Naive B cell (primary cell): ENCODE measurements at regions not wholly inside any gene's neighbourhood (a gene's known extent, or its start where the extent isn't known, plus 50 kb on each side); places are given as distances from the start of the nearest gene placed in this dataset.

Experiments used
- ATAC-seq, 2 donors: fragments of 150-1000 bp; cut with Tn5 transposase; 2 replicates each; pipeline ENCODE4 v1.10.0; 2021; ENCODE audit warnings: low read depth in 2 of 2, mild to moderate bottlenecking in 2 of 2, moderate library complexity in 2 of 2
- DNase-seq: peaks from one replicate; pipeline ENCODE4 v3.0.0; 2022
- H3K27ac Mint-ChIP-seq, 6 donors: one replicate each; pipeline ENCODE4 v1.8.0; 2020 to 2022; ENCODE audit warnings: mild to moderate bottlenecking in 6 of 6, mixed read lengths in 6 of 6, moderate library complexity in 5 of 6, inconsistent platforms in 2 of 6
- H3K27me3 Mint-ChIP-seq, 3 donors: one replicate each; pipeline ENCODE4 v1.8.0; 2021 to 2022; ENCODE audit warnings: mixed read lengths in 3 of 3, mild to moderate bottlenecking in 1 of 3
- H3K36me3 Mint-ChIP-seq, 2 donors: one replicate each; pipeline ENCODE4 v1.8.0; 2020 to 2022; ENCODE audit warnings: mixed read lengths in 2 of 2, inconsistent platforms in 1 of 2, mild to moderate bottlenecking in 1 of 2
- H3K4me1 Mint-ChIP-seq, 3 donors: one replicate each; pipeline ENCODE4 v1.8.0; 2020 to 2022; ENCODE audit warnings: mixed read lengths in 3 of 3, inconsistent platforms in 1 of 3, mild to moderate bottlenecking in 1 of 3, moderate library complexity in 1 of 3
- H3K4me3 Mint-ChIP-seq, 8 donors: one replicate each; pipeline ENCODE4 v1.8.0; 2020 to 2022; ENCODE audit warnings: mild to moderate bottlenecking in 8 of 8, mixed read lengths in 8 of 8, moderate library complexity in 8 of 8, inconsistent platforms in 2 of 8
- H3K9me3 Mint-ChIP-seq, 7 donors: one replicate each; pipeline ENCODE4 v1.8.0; 2020 to 2022; ENCODE audit warnings: mixed read lengths in 7 of 7, mild to moderate bottlenecking in 5 of 7, inconsistent platforms in 2 of 7, moderate library complexity in 1 of 7

- Mint-ChIP-seq H3K27me3 (no peaks in the 10 kb centered on the region), H3K27ac (peak overlapping the region in 1 of 6 donors; percentile 81), H3K4me1 (peaks cover 14 to 20% (median 15%) of the 10 kb centered on the region in 3 donors), H3K9me3 (peaks cover 0 to 2% (median 0%) of the 10 kb centered on the region in 7 donors), H3K36me3 (no peaks in the 10 kb centered on the region), H3K4me3 (no peak overlapping the region)
- DNase-seq (no peak), ATAC-seq (no peak)
Measured at GRCh38 chr9:99505936-99506335, 283.9 kb downstream of the SEC61B start.

GRCh38 chr9:99506747-99507348, 284.8 kb downstream of the SEC61B start:
- H3K4me3 Mint-ChIP-seq, result no peak overlapping the region
- ATAC-seq (no peak), DNase-seq (no peak)
- no peaks in the 10 kb centered on the region for H3K27me3 Mint-ChIP-seq
- no peaks in the 10 kb centered on the region for H3K36me3 Mint-ChIP-seq
- peaks cover 16 to 26% (median 17%) of the 10 kb centered on the region in 3 donors for H3K4me1 Mint-ChIP-seq
- H3K27ac Mint-ChIP-seq, result no peak overlapping the region
- H3K9me3 Mint-ChIP-seq, result peaks cover 0 to 2% (median 0%) of the 10 kb centered on the region in 7 donors

GRCh38 chr9:99509065-99509745, 287.1 kb downstream of the SEC61B start:
- H3K4me1 Mint-ChIP-seq, result peaks cover 29 to 41% (median 33%) of the 10 kb centered on the region in 3 donors
- ATAC-seq (no peak), DNase-seq (no peak)
- H3K27me3 Mint-ChIP-seq, result no peaks in the 10 kb centered on the region
- peak overlapping the region in 2 of 6 donors; percentile 1 to 3 for H3K27ac Mint-ChIP-seq
- peak overlapping the region in 5 of 8 donors; percentile 12 to 79 (median 63) for H3K4me3 Mint-ChIP-seq
- peaks cover 0 to 1% (median 0%) of the 10 kb centered on the region in 7 donors for H3K9me3 Mint-ChIP-seq
- H3K36me3 Mint-ChIP-seq, result no peaks in the 10 kb centered on the region

GRCh38 chr9:99509900-99510535, 287.9 kb downstream of the SEC61B start:
- no peaks in the 10 kb centered on the region for H3K36me3 Mint-ChIP-seq
- peak; percentile 86 for ATAC-seq
- H3K4me3 Mint-ChIP-seq, result peak overlapping the region in 7 of 8 donors; percentile 37 to 84 (median 74)
- H3K4me1 Mint-ChIP-seq, result peaks cover 34 to 48% (median 41%) of the 10 kb centered on the region in 3 donors
- peak overlapping the region in 5 of 6 donors; percentile 17 to 84 (median 64) for H3K27ac Mint-ChIP-seq
- peak; percentile 50 for DNase-seq
- H3K27me3 Mint-ChIP-seq, result no peaks in the 10 kb centered on the region
- H3K9me3 Mint-ChIP-seq, result peaks cover 0 to 1% (median 0%) of the 10 kb centered on the region in 7 donors

- Mint-ChIP-seq H3K27me3 (no peaks in the 10 kb centered on the region), H3K27ac (peak overlapping the region in 4 of 6 donors; percentile 6 to 77 (median 45)), H3K4me3 (no peak overlapping the region), H3K4me1 (peaks cover 45 to 65% (median 59%) of the 10 kb centered on the region in 3 donors), H3K9me3 (peaks cover 0 to 1% (median 0%) of the 10 kb centered on the region in 7 donors), H3K36me3 (no peaks in the 10 kb centered on the region)
- DNase-seq (no peak), ATAC-seq (no peak)
Measured at GRCh38 chr9:99511723-99512122, 289.6 kb downstream of the SEC61B start.

GRCh38 chr9:99513441-99514112, 291.5 kb downstream of the SEC61B start:
- Mint-ChIP-seq H3K4me1 (peaks cover 53 to 80% (median 72%) of the 10 kb centered on the region in 3 donors), H3K36me3 (no peaks in the 10 kb centered on the region), H3K27ac (peak overlapping the region; percentile 59 to 93 (median 84)), H3K27me3 (no peaks in the 10 kb centered on the region), H3K4me3 (peak overlapping the region in 6 of 8 donors; percentile 37 to 81 (median 72)), H3K9me3 (peaks cover 0 to 1% (median 0%) of the 10 kb centered on the region in 7 donors)
- DNase-seq (peak; percentile 20), ATAC-seq (peak; percentile 34 to 44)

GRCh38 chr9:99515093-99515492, 293.0 kb downstream of the SEC61B start:
- H3K4me1 Mint-ChIP-seq, result peaks cover 43 to 68% (median 65%) of the 10 kb centered on the region in 3 donors
- H3K27me3 Mint-ChIP-seq, result no peaks in the 10 kb centered on the region
- peaks cover 0 to 1% (median 0%) of the 10 kb centered on the region in 7 donors for H3K9me3 Mint-ChIP-seq
- DNase-seq (no peak), ATAC-seq (peak; percentile 48 to 60)
- H3K4me3 Mint-ChIP-seq, result peak overlapping the region in 6 of 8 donors; percentile 37 to 73 (median 53)
- no peaks in the 10 kb centered on the region for H3K36me3 Mint-ChIP-seq
- H3K27ac Mint-ChIP-seq, result peak overlapping the region in 3 of 6 donors; percentile 32 to 93 (median 59)

- Mint-ChIP-seq H3K27ac (peak overlapping the region; percentile 78 to 97 (median 90)), H3K9me3 (peaks cover 0 to 1% (median 0%) of the 10 kb centered on the region in 7 donors)
- ATAC-seq, result peak; percentile 55 to 67
Measured at GRCh38 chr9:99515895-99516656, 294.0 kb downstream of the SEC61B start.

GRCh38 chr9:99516657-99517049, 294.6 kb downstream of the SEC61B start:
- H3K4me1 Mint-ChIP-seq, result peaks cover 37 to 57% (median 56%) of the 10 kb centered on the region in 3 donors
- ATAC-seq, result no peak
- no peaks in the 10 kb centered on the region for H3K36me3 Mint-ChIP-seq
- no peak for DNase-seq
- H3K4me3 Mint-ChIP-seq, result peak overlapping the region; percentile 31 to 91 (median 66)
- H3K27ac Mint-ChIP-seq, result peak overlapping the region; percentile 76 to 97 (median 90)
- no peaks in the 10 kb centered on the region for H3K27me3 Mint-ChIP-seq
- H3K9me3 Mint-ChIP-seq, result peaks cover 0 to 1% (median 0%) of the 10 kb centered on the region in 7 donors

More at GRCh38 chr9:99515895-99516656, 294.0 kb downstream of the SEC61B start:
- Mint-ChIP-seq H3K27me3 (no peaks in the 10 kb centered on the region), H3K36me3 (no peaks in the 10 kb centered on the region), H3K4me3 (peak overlapping the region; percentile 31 to 91 (median 66)), H3K4me1 (peaks cover 37 to 59% (median 58%) of the 10 kb centered on the region in 3 donors)
- DNase-seq, result peak; percentile 50

- no peak for DNase-seq
- Mint-ChIP-seq H3K27ac (no peak overlapping the region), H3K4me3 (no peak overlapping the region), H3K36me3 (no peaks in the 10 kb centered on the region), H3K9me3 (peaks cover 0 to 5% (median 0%) of the 10 kb centered on the region in 7 donors), H3K4me1 (no peaks in the 10 kb centered on the region), H3K27me3 (peaks cover 4 to 10% (median 4%) of the 10 kb centered on the region in 3 donors)
- ATAC-seq, result no peak
Measured at GRCh38 chr9:99523838-99524237, 297.8 kb upstream of the NR4A3 start.

GRCh38 chr9:99531313-99531712, 290.4 kb upstream of the NR4A3 start:
- H3K9me3 Mint-ChIP-seq, result peaks cover 0 to 5% (median 0%) of the 10 kb centered on the region in 7 donors
- DNase-seq, result no peak
- ATAC-seq, result no peak
- H3K4me3 Mint-ChIP-seq, result no peak overlapping the region
- peaks cover 0 to 8% (median 7%) of the 10 kb centered on the region in 3 donors for H3K27me3 Mint-ChIP-seq
- no peaks in the 10 kb centered on the region for H3K4me1 Mint-ChIP-seq
- H3K36me3 Mint-ChIP-seq, result no peaks in the 10 kb centered on the region
- H3K27ac Mint-ChIP-seq, result no peak overlapping the region

- H3K27ac Mint-ChIP-seq, result no peak overlapping the region
- peaks cover 0 to 4% (median 0%) of the 10 kb centered on the region in 7 donors for H3K9me3 Mint-ChIP-seq
- H3K4me1 Mint-ChIP-seq, result no peaks in the 10 kb centered on the region
- ATAC-seq, result no peak
- no peak overlapping the region for H3K4me3 Mint-ChIP-seq
- peaks cover 0 to 4% of the 10 kb centered on the region in 2 donors for H3K36me3 Mint-ChIP-seq
- peaks cover 5 to 21% (median 19%) of the 10 kb centered on the region in 3 donors for H3K27me3 Mint-ChIP-seq
- DNase-seq, result no peak
Measured at GRCh38 chr9:99533421-99533820, 288.3 kb upstream of the NR4A3 start.
